ENCODE measurements at regions not wholly inside any gene's neighbourhood (a gene's known extent, or its start where the extent isn't known, plus 50 kb on each side); places are given as distances from the start of the nearest gene placed in this dataset.

- H3F3A ChIP-seq (ENCODE audit: control insufficient read depth, insufficient read depth), result no peaks in the 10 kb centered on the region
- no peaks in the 10 kb centered on the region for H3K27me3 ChIP-seq (ENCODE audit: control insufficient read depth, low read length)
- no peaks in the 10 kb centered on the region for H3K9me2 ChIP-seq (replicated peaks; ENCODE audit: control insufficient read depth, low read length)
- no peaks in the 10 kb centered on the region for H3K36me3 ChIP-seq (ENCODE audit: control insufficient read depth, low read length)
- H3K9me3 ChIP-seq (ENCODE audit: control insufficient read depth, insufficient read depth, low read length), result no peaks in the 10 kb centered on the region
- H4K20me1 ChIP-seq (ENCODE audit: control insufficient read depth, insufficient read depth, low read depth, low read length), result no peaks in the 10 kb centered on the region
- no peaks in the 10 kb centered on the region for H3K4me1 ChIP-seq (ENCODE audit: control insufficient read depth, low read length)
- H3K4me3 ChIP-seq (ENCODE audit: low read length), result no peak overlapping the region
- no peak overlapping the region for H3K4me2 ChIP-seq (ENCODE audit: low read length)
- H3K27ac ChIP-seq (ENCODE audit: low read depth, low read length), result no peak overlapping the region
- TF ChIP-seq EZH2phosphoT487 (IDR thresholded peaks at IDR 0.05; ENCODE audit: borderline replicate concordance, low read length) (no peak), CTCF (IDR thresholded peaks at IDR 0.05; ENCODE audit: low read depth, low read length, poor library complexity, severe bottlenecking) (no peak)
- H3K79me2 ChIP-seq (ENCODE audit: control insufficient read depth, low read length), result no peaks in the 10 kb centered on the region
These were observed 291.8 kb downstream of the HHIPL2 start for GRCh38 chr1:222256058-222256457.

- Histone ChIP-seq H3K4me1 (ENCODE audit: control insufficient read depth, low read length) (no peaks in the 10 kb centered on the region), H3F3A (ENCODE audit: control insufficient read depth, insufficient read depth) (no peaks in the 10 kb centered on the region), H3K4me2 (ENCODE audit: low read length) (no peak overlapping the region), H3K36me3 (ENCODE audit: control insufficient read depth, low read length) (no peaks in the 10 kb centered on the region), H3K9me2 (replicated peaks; ENCODE audit: control insufficient read depth, low read length) (no peaks in the 10 kb centered on the region), H4K20me1 (ENCODE audit: control insufficient read depth, insufficient read depth, low read depth, low read length) (no peaks in the 10 kb centered on the region), H3K4me3 (ENCODE audit: low read length) (no peak overlapping the region), H3K79me2 (ENCODE audit: control insufficient read depth, low read length) (no peaks in the 10 kb centered on the region), H3K27me3 (ENCODE audit: control insufficient read depth, low read length) (no peaks in the 10 kb centered on the region), H3K9me3 (ENCODE audit: control insufficient read depth, insufficient read depth, low read length) (no peaks in the 10 kb centered on the region), H3K27ac (ENCODE audit: low read depth, low read length) (no peak overlapping the region)
- TF ChIP-seq EZH2phosphoT487 (IDR thresholded peaks at IDR 0.05; ENCODE audit: borderline replicate concordance, low read length) (no peak), CTCF (IDR thresholded peaks at IDR 0.05; ENCODE audit: low read depth, low read length, poor library complexity, severe bottlenecking) (no peak)
These were observed 295.1 kb downstream of the HHIPL2 start for GRCh38 chr1:222252788-222253187.

- Histone ChIP-seq H3K9me3 (ENCODE audit: control insufficient read depth, insufficient read depth, low read length) (no peaks in the 10 kb centered on the region), H3F3A (ENCODE audit: control insufficient read depth, insufficient read depth) (no peaks in the 10 kb centered on the region), H3K9me2 (replicated peaks; ENCODE audit: control insufficient read depth, low read length) (no peaks in the 10 kb centered on the region), H3K4me3 (ENCODE audit: low read length) (no peak overlapping the region), H3K79me2 (ENCODE audit: control insufficient read depth, low read length) (no peaks in the 10 kb centered on the region), H3K4me2 (ENCODE audit: low read length) (no peak overlapping the region), H3K27me3 (ENCODE audit: control insufficient read depth, low read length) (no peaks in the 10 kb centered on the region; the same call in 1 of the 2 replicates), H3K4me1 (ENCODE audit: control insufficient read depth, low read length) (no peaks in the 10 kb centered on the region), H3K27ac (ENCODE audit: low read depth, low read length) (no peak overlapping the region), H3K36me3 (ENCODE audit: control insufficient read depth, low read length) (no peaks in the 10 kb centered on the region), H4K20me1 (ENCODE audit: control insufficient read depth, insufficient read depth, low read depth, low read length) (no peaks in the 10 kb centered on the region)
- TF ChIP-seq EZH2phosphoT487 (IDR thresholded peaks at IDR 0.05; ENCODE audit: borderline replicate concordance, low read length) (no peak), CTCF (IDR thresholded peaks at IDR 0.05; ENCODE audit: low read depth, low read length, poor library complexity, severe bottlenecking) (no peak)
These were observed 296.1 kb downstream of the HHIPL2 start for GRCh38 chr1:222251847-222252246.

- H3K36me3 ChIP-seq (ENCODE audit: control insufficient read depth, low read length), result no peaks in the 10 kb centered on the region
- no peaks in the 10 kb centered on the region for H4K20me1 ChIP-seq (ENCODE audit: control insufficient read depth, insufficient read depth, low read depth, low read length)
- H3F3A ChIP-seq (ENCODE audit: control insufficient read depth, insufficient read depth), result no peaks in the 10 kb centered on the region
- TF ChIP-seq EZH2phosphoT487 (IDR thresholded peaks at IDR 0.05; ENCODE audit: borderline replicate concordance, low read length), result no peak
- TF ChIP-seq CTCF (IDR thresholded peaks at IDR 0.05; ENCODE audit: low read depth, low read length, poor library complexity, severe bottlenecking), result no peak
- no peaks in the 10 kb centered on the region for H3K79me2 ChIP-seq (ENCODE audit: control insufficient read depth, low read length)
- no peaks in the 10 kb centered on the region for H3K9me2 ChIP-seq (replicated peaks; ENCODE audit: control insufficient read depth, low read length)
- H3K9me3 ChIP-seq (ENCODE audit: control insufficient read depth, insufficient read depth, low read length), result no peaks in the 10 kb centered on the region
- H3K4me3 ChIP-seq (ENCODE audit: low read length), result no peak overlapping the region
- H3K27ac ChIP-seq (ENCODE audit: low read depth, low read length), result no peak overlapping the region
- H3K4me2 ChIP-seq (ENCODE audit: low read length), result no peak overlapping the region
- H3K27me3 ChIP-seq (ENCODE audit: control insufficient read depth, low read length), result no peaks in the 10 kb centered on the region; the same call in 1 of the 2 replicates
- H3K4me1 ChIP-seq (ENCODE audit: control insufficient read depth, low read length), result no peaks in the 10 kb centered on the region
These were observed 297.5 kb downstream of the HHIPL2 start for GRCh38 chr1:222250376-222250775.
